Naive B cell (primary cell): ENCODE measurements at regions not wholly inside any gene's neighbourhood (a gene's known extent, or its start where the extent isn't known, plus 50 kb on each side); places are given as distances from the start of the nearest gene placed in this dataset.

Source experiments
- ATAC-seq, 2 donors: fragments of 150-1000 bp; cut with Tn5 transposase; 2 replicates each; pipeline ENCODE4 v1.10.0; 2021; ENCODE audit warnings: low read depth in 2 of 2, mild to moderate bottlenecking in 2 of 2, moderate library complexity in 2 of 2
- DNase-seq: peaks from one replicate; pipeline ENCODE4 v3.0.0; 2022
- H3K27ac Mint-ChIP-seq, 6 donors: one replicate each; pipeline ENCODE4 v1.8.0; 2020 to 2022; ENCODE audit warnings: mild to moderate bottlenecking in 6 of 6, mixed read lengths in 6 of 6, moderate library complexity in 5 of 6, inconsistent platforms in 2 of 6
- H3K27me3 Mint-ChIP-seq, 3 donors: one replicate each; pipeline ENCODE4 v1.8.0; 2021 to 2022; ENCODE audit warnings: mixed read lengths in 3 of 3, mild to moderate bottlenecking in 1 of 3
- H3K36me3 Mint-ChIP-seq, 2 donors: one replicate each; pipeline ENCODE4 v1.8.0; 2020 to 2022; ENCODE audit warnings: mixed read lengths in 2 of 2, inconsistent platforms in 1 of 2, mild to moderate bottlenecking in 1 of 2
- H3K4me1 Mint-ChIP-seq, 3 donors: one replicate each; pipeline ENCODE4 v1.8.0; 2020 to 2022; ENCODE audit warnings: mixed read lengths in 3 of 3, inconsistent platforms in 1 of 3, mild to moderate bottlenecking in 1 of 3, moderate library complexity in 1 of 3
- H3K4me3 Mint-ChIP-seq, 8 donors: one replicate each; pipeline ENCODE4 v1.8.0; 2020 to 2022; ENCODE audit warnings: mild to moderate bottlenecking in 8 of 8, mixed read lengths in 8 of 8, moderate library complexity in 8 of 8, inconsistent platforms in 2 of 8
- H3K9me3 Mint-ChIP-seq, 7 donors: one replicate each; pipeline ENCODE4 v1.8.0; 2020 to 2022; ENCODE audit warnings: mixed read lengths in 7 of 7, mild to moderate bottlenecking in 5 of 7, inconsistent platforms in 2 of 7, moderate library complexity in 1 of 7

GRCh38 chr20:60632391-60633262 is 619.4 kb upstream of the CDH4 start:
- no peaks in the 10 kb centered on the region for H3K4me1 Mint-ChIP-seq
- peaks cover 0 to 10% (median 0%) of the 10 kb centered on the region in 7 donors for H3K9me3 Mint-ChIP-seq
- no peaks in the 10 kb centered on the region for H3K36me3 Mint-ChIP-seq
- H3K27me3 Mint-ChIP-seq, result no peaks in the 10 kb centered on the region
- H3K27ac Mint-ChIP-seq, result no peak overlapping the region
- ATAC-seq (no peak), DNase-seq (no peak)
- no peak overlapping the region for H3K4me3 Mint-ChIP-seq

GRCh38 chr20:60634491-60635172 is 617.4 kb upstream of the CDH4 start:
- H3K36me3 Mint-ChIP-seq, result no peaks in the 10 kb centered on the region
- H3K27me3 Mint-ChIP-seq, result no peaks in the 10 kb centered on the region
- H3K27ac Mint-ChIP-seq, result no peak overlapping the region
- DNase-seq (no peak), ATAC-seq (no peak)
- H3K9me3 Mint-ChIP-seq, result peaks cover 0 to 5% (median 0%) of the 10 kb centered on the region in 7 donors
- H3K4me3 Mint-ChIP-seq, result no peak overlapping the region
- H3K4me1 Mint-ChIP-seq, result no peaks in the 10 kb centered on the region

- Mint-ChIP-seq H3K27ac (no peak overlapping the region), H3K9me3 (peaks cover 0 to 5% (median 0%) of the 10 kb centered on the region in 7 donors), H3K27me3 (no peaks in the 10 kb centered on the region), H3K36me3 (no peaks in the 10 kb centered on the region), H3K4me3 (no peak overlapping the region), H3K4me1 (no peaks in the 10 kb centered on the region)
- no peak for DNase-seq
- ATAC-seq, result no peak
These were observed 615.6 kb upstream of the CDH4 start for GRCh38 chr20:60636417-60636816.

GRCh38 chr20:60637801-60638200 is 614.3 kb upstream of the CDH4 start:
- DNase-seq (no peak), ATAC-seq (no peak)
- Mint-ChIP-seq H3K9me3 (peaks cover 0 to 5% (median 0%) of the 10 kb centered on the region in 7 donors), H3K36me3 (no peaks in the 10 kb centered on the region), H3K27ac (no peak overlapping the region), H3K27me3 (no peaks in the 10 kb centered on the region), H3K4me1 (no peaks in the 10 kb centered on the region), H3K4me3 (no peak overlapping the region)

GRCh38 chr20:60638430-60639098 is 613.5 kb upstream of the CDH4 start:
- no peaks in the 10 kb centered on the region for H3K27me3 Mint-ChIP-seq
- no peak for ATAC-seq
- no peak for DNase-seq
- no peak overlapping the region for H3K27ac Mint-ChIP-seq
- H3K36me3 Mint-ChIP-seq, result no peaks in the 10 kb centered on the region
- no peak overlapping the region for H3K4me3 Mint-ChIP-seq
- H3K9me3 Mint-ChIP-seq, result peaks cover 0 to 5% (median 0%) of the 10 kb centered on the region in 7 donors
- no peaks in the 10 kb centered on the region for H3K4me1 Mint-ChIP-seq

DNA sequence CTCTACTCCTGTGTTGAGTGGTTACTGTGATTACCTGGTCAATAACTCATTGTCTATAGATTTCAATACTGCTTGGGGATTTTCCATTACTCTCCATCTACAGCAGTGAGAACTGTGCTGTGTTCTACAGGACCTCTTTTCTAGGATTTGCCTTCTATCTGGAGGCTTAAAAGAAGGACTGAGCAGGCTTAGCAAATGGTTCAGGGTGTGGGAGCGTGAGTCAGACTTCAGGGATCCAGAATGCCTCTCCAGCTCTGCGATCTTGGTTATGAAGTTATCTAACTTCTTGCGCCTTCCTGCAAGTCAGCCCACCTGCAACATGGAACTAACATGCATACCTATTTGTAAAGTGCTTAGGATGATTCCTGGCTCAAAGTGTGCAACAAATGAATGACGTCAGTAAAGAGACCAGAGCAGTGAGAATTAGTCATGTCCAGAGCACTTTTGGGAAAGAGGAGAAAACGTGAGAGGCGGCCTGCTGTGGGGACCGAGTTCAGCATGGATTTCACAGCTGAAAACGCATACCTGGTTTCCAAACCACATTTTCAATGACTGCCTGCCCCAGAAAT is 610.1 kb upstream of the CDH4 start:
- ATAC-seq (no peak), DNase-seq (no peak)
- Mint-ChIP-seq H3K9me3 (peaks cover 0 to 13% (median 0%) of the 10 kb centered on the region in 7 donors), H3K36me3 (no peaks in the 10 kb centered on the region), H3K4me3 (no peak overlapping the region), H3K27me3 (no peaks in the 10 kb centered on the region), H3K4me1 (no peaks in the 10 kb centered on the region), H3K27ac (no peak overlapping the region)

DNA sequence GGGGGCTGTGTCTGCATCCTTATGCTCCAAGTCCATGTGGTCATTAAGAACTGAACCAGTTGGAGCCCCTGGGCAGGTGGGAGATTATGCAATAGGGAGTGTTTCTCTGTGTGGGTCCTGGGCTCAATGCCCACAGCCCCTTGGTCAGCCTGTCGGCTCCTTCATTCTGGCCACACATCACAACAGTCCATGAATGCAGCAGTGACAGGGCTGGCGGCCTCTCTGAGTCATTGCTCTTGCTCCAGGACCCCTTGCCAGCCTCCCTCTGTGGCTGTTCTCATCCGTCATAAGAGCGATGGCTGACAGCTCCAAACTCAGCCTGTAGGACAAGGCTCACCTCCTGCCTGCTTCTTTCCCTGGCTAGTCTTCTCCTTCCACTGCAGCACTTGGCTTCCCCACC is 609.5 kb upstream of the CDH4 start:
- no peak for ATAC-seq
- Mint-ChIP-seq H3K27me3 (no peaks in the 10 kb centered on the region), H3K9me3 (peaks cover 0 to 13% (median 0%) of the 10 kb centered on the region in 7 donors), H3K4me1 (no peaks in the 10 kb centered on the region), H3K4me3 (no peak overlapping the region), H3K27ac (no peak overlapping the region), H3K36me3 (no peaks in the 10 kb centered on the region)
- DNase-seq, result no peak

DNA sequence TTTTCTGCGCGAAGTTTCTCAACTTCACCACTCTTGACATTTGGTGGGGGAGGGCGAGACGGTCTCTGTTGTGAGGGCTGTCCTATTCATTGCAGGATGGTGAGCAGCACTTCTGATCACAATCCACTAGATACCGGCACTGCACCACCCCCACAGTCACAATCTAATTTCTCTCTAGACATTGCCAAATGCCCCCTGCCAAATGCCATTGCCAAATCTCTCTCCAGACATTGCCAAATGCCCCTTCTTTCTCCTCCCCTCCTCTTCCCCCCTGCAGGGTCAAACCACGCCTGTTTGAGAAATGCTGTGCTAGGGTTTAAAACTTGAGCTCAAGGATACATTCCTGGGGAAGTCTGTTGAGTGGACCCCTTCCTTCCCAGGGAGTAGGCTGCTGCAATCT is 603.5 kb upstream of the CDH4 start:
- DNase-seq (no peak), ATAC-seq (no peak)
- peaks cover 0 to 17% (median 5%) of the 10 kb centered on the region in 7 donors for H3K9me3 Mint-ChIP-seq
- no peak overlapping the region for H3K4me3 Mint-ChIP-seq
- no peaks in the 10 kb centered on the region for H3K4me1 Mint-ChIP-seq
- H3K27ac Mint-ChIP-seq, result no peak overlapping the region
- H3K36me3 Mint-ChIP-seq, result no peaks in the 10 kb centered on the region
- H3K27me3 Mint-ChIP-seq, result no peaks in the 10 kb centered on the region

GRCh38 chr20:60649541-60649940 is 602.5 kb upstream of the CDH4 start:
- Mint-ChIP-seq H3K36me3 (no peaks in the 10 kb centered on the region), H3K9me3 (peaks cover 0 to 21% (median 5%) of the 10 kb centered on the region in 7 donors), H3K4me3 (no peak overlapping the region), H3K4me1 (no peaks in the 10 kb centered on the region), H3K27me3 (no peaks in the 10 kb centered on the region), H3K27ac (no peak overlapping the region)
- DNase-seq, result no peak
- no peak for ATAC-seq

GRCh38 chr20:60650087-60650486 is 602.0 kb upstream of the CDH4 start:
- H3K9me3 Mint-ChIP-seq, result peaks cover 0 to 26% (median 5%) of the 10 kb centered on the region in 7 donors
- ATAC-seq (no peak), DNase-seq (no peak)
- no peak overlapping the region for H3K27ac Mint-ChIP-seq
- H3K4me3 Mint-ChIP-seq, result no peak overlapping the region
- H3K27me3 Mint-ChIP-seq, result no peaks in the 10 kb centered on the region
- no peaks in the 10 kb centered on the region for H3K36me3 Mint-ChIP-seq
- H3K4me1 Mint-ChIP-seq, result no peaks in the 10 kb centered on the region

DNA sequence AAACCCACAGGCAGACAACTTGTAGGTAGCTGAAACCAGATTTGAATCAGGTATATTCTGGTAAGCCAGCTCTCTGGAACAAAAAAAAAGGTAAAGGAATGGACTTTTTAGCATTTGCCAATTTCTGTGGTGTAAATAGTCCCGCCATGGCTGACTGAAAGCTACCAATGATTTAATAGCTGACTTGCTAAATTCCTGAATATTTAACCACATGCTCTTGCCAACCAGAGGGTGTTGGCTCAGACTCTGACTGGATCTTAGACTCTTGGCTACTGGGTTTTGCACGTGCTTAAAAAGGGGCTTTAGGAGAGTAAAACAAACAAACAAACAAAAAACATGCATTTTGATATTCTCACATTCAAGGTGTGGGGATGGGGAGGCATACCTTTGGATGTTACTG is 600.0 kb upstream of the CDH4 start:
- peaks cover 3 to 21% (median 8%) of the 10 kb centered on the region in 7 donors for H3K9me3 Mint-ChIP-seq
- no peak for ATAC-seq
- no peak overlapping the region for H3K4me3 Mint-ChIP-seq
- H3K36me3 Mint-ChIP-seq, result no peaks in the 10 kb centered on the region
- peaks cover 0 to 1% (median 0%) of the 10 kb centered on the region in 3 donors for H3K27me3 Mint-ChIP-seq
- no peak for DNase-seq
- H3K27ac Mint-ChIP-seq, result no peak overlapping the region
- no peaks in the 10 kb centered on the region for H3K4me1 Mint-ChIP-seq

- Mint-ChIP-seq H3K9me3 (peaks cover 3 to 23% (median 8%) of the 10 kb centered on the region in 7 donors), H3K36me3 (no peaks in the 10 kb centered on the region), H3K4me3 (no peak overlapping the region), H3K4me1 (no peaks in the 10 kb centered on the region), H3K27ac (no peak overlapping the region), H3K27me3 (peaks cover 0 to 4% (median 0%) of the 10 kb centered on the region in 3 donors)
- no peak for ATAC-seq
- no peak for DNase-seq
These were observed 599.4 kb upstream of the CDH4 start for GRCh38 chr20:60652615-60653014.

DNA sequence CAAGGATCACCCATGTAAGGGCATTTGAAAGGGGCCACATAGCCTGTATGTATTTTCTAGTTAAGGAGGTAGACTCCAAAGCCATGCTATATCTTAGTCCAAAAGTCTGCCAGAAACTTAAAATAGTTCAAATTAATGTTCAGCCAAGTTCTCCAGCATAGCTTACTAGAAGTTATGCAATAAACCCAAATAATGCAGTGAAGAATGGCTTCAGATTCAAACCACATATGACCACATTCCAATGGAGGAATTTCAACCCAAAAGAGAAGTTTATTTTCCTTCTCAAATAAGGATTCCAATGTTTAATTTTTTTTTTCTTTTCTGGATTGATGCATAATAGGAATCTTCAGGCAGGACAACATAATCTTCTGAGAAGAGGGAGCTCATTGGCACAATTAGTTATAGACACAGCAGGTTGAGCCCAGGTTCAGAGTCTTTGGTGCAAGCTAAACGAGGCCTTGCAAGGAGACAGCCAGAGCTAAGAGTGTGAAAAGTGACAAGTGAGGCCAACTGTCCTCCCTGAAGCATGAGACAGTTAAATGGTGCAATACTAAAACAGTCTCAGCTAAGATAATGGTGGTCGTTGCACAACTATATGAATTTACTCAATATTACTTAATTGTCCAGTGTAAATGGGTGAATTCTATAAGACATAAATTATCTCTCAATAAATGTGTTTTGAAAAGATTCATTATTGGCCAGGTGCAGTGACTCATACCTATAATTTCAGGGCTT is 598.8 kb upstream of the CDH4 start:
- Mint-ChIP-seq H3K36me3 (no peaks in the 10 kb centered on the region), H3K4me1 (no peaks in the 10 kb centered on the region), H3K4me3 (no peak overlapping the region), H3K9me3 (peaks cover 3 to 23% (median 9%) of the 10 kb centered on the region in 7 donors), H3K27ac (no peak overlapping the region), H3K27me3 (peaks cover 0 to 4% (median 0%) of the 10 kb centered on the region in 3 donors)
- DNase-seq (no peak), ATAC-seq (no peak)
